ENCODE measurements at regions not wholly inside any gene's neighbourhood (a gene's known extent, or its start where the extent isn't known, plus 50 kb on each side); places are given as distances from the start of the nearest gene placed in this dataset.

DNA sequence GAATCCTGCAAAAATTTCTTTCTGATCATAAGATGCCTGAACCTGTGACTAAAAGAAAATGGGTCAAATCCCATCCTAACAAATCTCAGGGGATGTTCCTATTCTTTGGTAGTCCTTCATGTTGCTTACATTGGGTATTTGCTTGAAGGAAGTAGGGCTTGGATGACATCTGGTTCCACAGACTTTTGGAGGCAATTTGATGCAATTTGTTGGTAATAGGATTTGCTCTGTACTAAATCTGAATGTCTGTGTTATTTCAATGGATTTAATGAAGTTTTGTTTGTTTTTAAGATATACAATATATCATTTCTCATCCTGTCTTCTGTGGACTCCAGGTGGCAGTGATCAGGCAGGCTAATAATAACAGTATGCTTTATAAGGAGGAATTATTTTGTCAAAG is 457.9 kb downstream of the ZSWIM6 start:
- TF ChIP-seq CTCF (IDR thresholded peaks at IDR 0.05; ENCODE audit: low read depth, low read length): no peak
- TF ChIP-seq EZH2phosphoT487 (IDR thresholded peaks at IDR 0.05; ENCODE audit: low read depth): no peak

All from OCI-LY3 (cell line).